Heart right ventricle (tissue), 16 donors: ENCODE measurements at regions not wholly inside any gene's neighbourhood (a gene's known extent, or its start where the extent isn't known, plus 50 kb on each side); places are given as distances from the start of the nearest gene placed in this dataset.

Experiments used
- ATAC-seq, 8 donors: fragments of 200-7000 bp; cut with Tn5 transposase; one replicate each; pipeline ENCODE4 v1.9.1; 2020; ENCODE audit warnings: mild to moderate bottlenecking in 8 of 8, moderate library complexity in 8 of 8, moderate number of reproducible peaks in 1 of 8
- DNase-seq, 2 donors: peaks; one replicate each; pipeline ENCODE4 v3.0.0-alpha.2; 2020
- H3K27ac ChIP-seq, 10 donors: fragments of 200-600 bp; sonication (generic) in 2 of 10; one replicate each; pipeline versions ENCODE4 v1.5.0 to v1.8.0; 2020 to 2022; ENCODE audit warnings: mild to moderate bottlenecking in 3 of 10
- H3K27me3 ChIP-seq, 7 donors: fragments of 200-600 bp; one replicate each; pipeline ENCODE4 v1.8.0; 2021 to 2022; ENCODE audit warnings: mild to moderate bottlenecking in 2 of 7
- H3K36me3 ChIP-seq, 9 donors: fragments of 200-600 bp; sonication (generic) in 1 of 9; one replicate each; pipeline versions ENCODE4 v1.5.0 to v1.8.0; 2020 to 2022; ENCODE audit warnings: mild to moderate bottlenecking in 2 of 9
- H3K4me1 ChIP-seq, 9 donors: fragments of 200-600 bp; sonication (generic) in 1 of 9; one replicate each; pipeline versions ENCODE4 v1.5.0 to v1.8.0; 2020 to 2022; ENCODE audit warnings: mild to moderate bottlenecking in 4 of 9
- H3K4me3 ChIP-seq, 10 donors: fragments of 200-600 bp; sonication (generic) in 2 of 10; one replicate each; pipeline versions ENCODE4 v1.5.0 to v1.8.0; 2020 to 2022; ENCODE audit warnings: mild to moderate bottlenecking in 7 of 10, moderate library complexity in 2 of 10
- H3K9me3 ChIP-seq, 11 donors: fragments of 200-600 bp in 10 of 11; sonication (generic) in 2 of 11; one replicate each; pipeline versions ENCODE4 v1.5.0 to v1.8.0; 2013 to 2022; ENCODE audit warnings: mild to moderate bottlenecking in 2 of 11, control low read depth in 1 of 11, moderate library complexity in 1 of 11
- CTCF ChIP-seq, 9 donors: fragments of 200-600 bp; sonication (generic) in 2 of 9; IDR thresholded peaks; one replicate each; pipeline versions ENCODE4 v1.5.0 to v1.8.0; 2021 to 2022; ENCODE audit warnings: antibody characterized with exemption in 9 of 9, mild to moderate bottlenecking in 5 of 9, moderate library complexity in 1 of 9
- WGBS, 2 donors: extraction: QIAGEN DNeasy Blood & Tissue Kit; methylation state at CpG; one replicate each; pipeline ENCODE4 v1.1.7; 2013; ENCODE audit warnings: inconsistent platforms in 1 of 2; 5-methylcytosine and 5-hydroxymethylcytosine counted together
- intact Hi-C, 10 donors: fragments of 100-400 bp; cut with DNase I; formaldehyde crosslinking; loops; one replicate each; pipeline versions ENCODE4 v1.11.1 to v1.14.2; 2022
- donor health status: Arrhythmogenic right ventricular cardiomyopathy.
- donor health status: ischemic (EF 13 %, LVEDD 7.1; RV severe dilation, severe dysfunction).
- donor health status: healthy with polysubstance abuse.
- donor health status: DM: no; HTN: yes; CAD: no.
- donor health status: DM: no; HTN: no; CAD: no.
- donor health status: ischemic (EF 25% LVEDD 6.9; RV normal size, moderate dysfunction).
- donor health status: ischemic (EF 25% LVEDD 5.7; RV mildly dilated, moderate dysfunction).
- donor health status: healthy.
- donor health status: DM: yes; HTN: yes; CAD: no.
- donor health status: Ischemic cardiomyopathy.
- donor health status: ischemic (EF 35%, LVEDD 5.7; RV mildly dilated, moderate dysfunction).
- donor health status: nonischemic (EF 11% LVEDD 7.7; RV severe dilation, severe dysfunction).
- donor health status: DM: yes; HTN: yes; CAD: no.
- donor health status: PGD.
- donor health status: ischemic (EF 29% LVEDD 5.4; RV normal size, mild dysfunction).
- donor health status: nonischemic (EF 23%, LVEDD 6.1; RV moderate dilation, normal function).

GRCh38 chr9:130782886-130783530 is 52.0 kb upstream of the ABL1 start:
- intact Hi-C loops: loop anchor here in 6 of 10 donors (5.0 to 10.0 kb wide), 6 partner anchors 36 to 64 kb away; partner anchors contain the start of gene ABL1 (in 3 of the 6)
- Histone ChIP-seq H3K27me3 (no peaks in the 10 kb centered on the region), H3K4me1 (peaks cover 0 to 69% (median 52%) of the 10 kb centered on the region in 9 donors), H3K36me3 (no peaks in the 10 kb centered on the region), H3K4me3 (no peak overlapping the region), H3K9me3 (no peaks in the 10 kb centered on the region), H3K27ac (peak overlapping the region in 9 of 10 donors; percentile 42 to 89 (median 85))
- no peak for DNase-seq
- WGBS, 2 donors: 43 to 49% methylated on average over 4 of the region's 4 CpGs
- TF ChIP-seq CTCF (IDR thresholded peaks at IDR 0.05): no peak
- peak in 1 of 8 donors; percentile 8 for ATAC-seq

- Histone ChIP-seq H3K27me3 (no peaks in the 10 kb centered on the region), H3K4me3 (no peak overlapping the region), H3K27ac (peak overlapping the region in 2 of 10 donors; percentile 18), H3K36me3 (no peaks in the 10 kb centered on the region), H3K4me1 (peaks cover 0 to 60% (median 48%) of the 10 kb centered on the region in 9 donors), H3K9me3 (peaks cover 0 to 15% (median 8%) of the 10 kb centered on the region in 11 donors)
- TF ChIP-seq CTCF (IDR thresholded peaks at IDR 0.05): no peak
- intact Hi-C loops: loop anchor here in 3 of 10 donors (5.0 to 10.0 kb wide), 3 partner anchors 42 to 50 kb away; partner anchors contain the start of gene ABL1 (in 1 of the 3)
- ATAC-seq (peak in 5 of 8 donors; percentile 21 to 80 (median 29)), DNase-seq (no peak)
- 63 to 68% methylated on average over 8 of the region's 8 CpGs for WGBS, 2 donors
These were observed 50.0 kb upstream of the ABL1 start for GRCh38 chr9:130785053-130785452.
